ENCODE measurements at regions not wholly inside any gene's neighbourhood (a gene's known extent, or its start where the extent isn't known, plus 50 kb on each side); places are given as distances from the start of the nearest gene placed in this dataset.

GRCh38 chr4:138647433-138647832 lies 368.1 kb upstream of the NOCT start:
- DNase-seq (ENCODE audit: low spot score): no peak

DNA sequence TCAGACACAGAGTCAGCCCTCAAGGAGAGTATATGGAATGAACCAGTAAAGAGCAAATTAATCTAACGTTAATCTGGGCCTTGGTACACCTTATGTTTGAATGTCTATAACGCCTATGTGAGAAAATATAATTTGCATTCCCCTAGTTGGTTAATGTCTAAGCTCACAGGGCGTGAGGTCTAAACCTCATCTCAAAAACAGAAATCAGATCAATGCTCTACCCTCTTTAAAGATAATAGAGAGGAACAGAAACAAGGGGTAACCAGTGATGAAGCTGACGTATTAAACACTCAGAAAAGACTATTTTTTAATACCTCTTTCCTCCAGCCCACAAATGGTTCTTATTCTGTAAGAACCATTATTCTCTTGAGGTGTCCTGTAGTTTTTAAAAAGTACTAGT lies 369.2 kb upstream of the NOCT start:
- H3K9me3 ChIP-seq (ENCODE audit: severe bottlenecking): no peaks in the 10 kb centered on the region
- H3K4me1 ChIP-seq (ENCODE audit: insufficient read depth, poor library complexity, severe bottlenecking): peaks cover 13% of the 10 kb centered on the region
- H3K27me3 ChIP-seq (ENCODE audit: insufficient read depth, poor library complexity, severe bottlenecking): no peaks in the 10 kb centered on the region
- H3K4me3 ChIP-seq (ENCODE audit: severe bottlenecking): no peak overlapping the region
- TF ChIP-seq, protein P1, sequence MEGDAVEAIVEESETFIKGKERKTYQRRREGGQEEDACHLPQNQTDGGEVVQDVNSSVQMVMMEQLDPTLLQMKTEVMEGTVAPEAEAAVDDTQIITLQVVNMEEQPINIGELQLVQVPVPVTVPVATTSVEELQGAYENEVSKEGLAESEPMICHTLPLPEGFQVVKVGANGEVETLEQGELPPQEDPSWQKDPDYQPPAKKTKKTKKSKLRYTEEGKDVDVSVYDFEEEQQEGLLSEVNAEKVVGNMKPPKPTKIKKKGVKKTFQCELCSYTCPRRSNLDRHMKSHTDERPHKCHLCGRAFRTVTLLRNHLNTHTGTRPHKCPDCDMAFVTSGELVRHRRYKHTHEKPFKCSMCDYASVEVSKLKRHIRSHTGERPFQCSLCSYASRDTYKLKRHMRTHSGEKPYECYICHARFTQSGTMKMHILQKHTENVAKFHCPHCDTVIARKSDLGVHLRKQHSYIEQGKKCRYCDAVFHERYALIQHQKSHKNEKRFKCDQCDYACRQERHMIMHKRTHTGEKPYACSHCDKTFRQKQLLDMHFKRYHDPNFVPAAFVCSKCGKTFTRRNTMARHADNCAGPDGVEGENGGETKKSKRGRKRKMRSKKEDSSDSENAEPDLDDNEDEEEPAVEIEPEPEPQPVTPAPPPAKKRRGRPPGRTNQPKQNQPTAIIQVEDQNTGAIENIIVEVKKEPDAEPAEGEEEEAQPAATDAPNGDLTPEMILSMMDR (IDR thresholded peaks at IDR 0.05; ENCODE audit: poor library complexity, severe bottlenecking): no peak
- no peak overlapping the region for H3K27ac ChIP-seq (ENCODE audit: poor library complexity, severe bottlenecking)
- ATAC-seq (ENCODE audit: low read depth): no peak
- DNase-seq (ENCODE audit: low spot score): no peak
- H3K36me3 ChIP-seq (ENCODE audit: low read depth): no peaks in the 10 kb centered on the region

More at GRCh38 chr4:138647433-138647832, 368.1 kb upstream of the NOCT start:
- Histone ChIP-seq H3K36me3 (ENCODE audit: low read depth) (no peaks in the 10 kb centered on the region), H3K9me3 (ENCODE audit: severe bottlenecking) (no peaks in the 10 kb centered on the region), H3K27ac (ENCODE audit: poor library complexity, severe bottlenecking) (no peak overlapping the region), H3K4me1 (ENCODE audit: insufficient read depth, poor library complexity, severe bottlenecking) (peaks cover 13% of the 10 kb centered on the region), H3K4me3 (ENCODE audit: severe bottlenecking) (no peak overlapping the region), H3K27me3 (ENCODE audit: insufficient read depth, poor library complexity, severe bottlenecking) (no peaks in the 10 kb centered on the region)
- TF ChIP-seq, protein P1 (IDR thresholded peaks at IDR 0.05; ENCODE audit: poor library complexity, severe bottlenecking): no peak
- no peak for ATAC-seq (ENCODE audit: low read depth)

- DNase-seq (ENCODE audit: low spot score): no peak
- Histone ChIP-seq H3K27ac (ENCODE audit: poor library complexity, severe bottlenecking) (no peak overlapping the region), H3K9me3 (ENCODE audit: severe bottlenecking) (no peaks in the 10 kb centered on the region), H3K27me3 (ENCODE audit: insufficient read depth, poor library complexity, severe bottlenecking) (no peaks in the 10 kb centered on the region), H3K36me3 (ENCODE audit: low read depth) (no peaks in the 10 kb centered on the region), H3K4me1 (ENCODE audit: insufficient read depth, poor library complexity, severe bottlenecking) (peaks cover 9% of the 10 kb centered on the region), H3K4me3 (ENCODE audit: severe bottlenecking) (no peak overlapping the region)
- no peak for ATAC-seq (ENCODE audit: low read depth)
- TF ChIP-seq, protein P1 (IDR thresholded peaks at IDR 0.05; ENCODE audit: poor library complexity, severe bottlenecking): no peak
Observed at GRCh38 chr4:138645289-138645688, 370.3 kb upstream of the NOCT start.

DNA sequence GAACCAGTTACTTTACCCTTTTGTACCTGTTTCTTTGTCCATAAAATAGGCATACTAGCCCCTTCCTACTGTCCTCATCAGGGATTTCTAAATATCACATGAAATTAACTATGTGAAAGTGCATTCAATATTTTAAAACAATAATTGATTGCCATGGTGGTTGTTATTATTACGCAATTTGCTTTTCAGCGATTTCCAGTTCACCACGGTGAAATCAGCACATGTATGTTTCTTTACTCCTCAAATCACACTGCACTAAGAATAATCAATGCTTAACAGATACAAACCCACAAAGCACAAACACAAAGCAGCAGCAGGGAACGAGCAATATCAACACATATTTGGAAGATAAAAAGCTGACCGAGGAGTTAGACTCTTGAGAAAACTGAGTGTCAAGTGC lies 371.3 kb upstream of the NOCT start:
- Histone ChIP-seq H3K36me3 (ENCODE audit: low read depth) (no peaks in the 10 kb centered on the region), H3K4me3 (ENCODE audit: severe bottlenecking) (no peak overlapping the region), H3K27ac (ENCODE audit: poor library complexity, severe bottlenecking) (no peak overlapping the region), H3K27me3 (ENCODE audit: insufficient read depth, poor library complexity, severe bottlenecking) (no peaks in the 10 kb centered on the region), H3K4me1 (ENCODE audit: insufficient read depth, poor library complexity, severe bottlenecking) (peaks cover 10% of the 10 kb centered on the region), H3K9me3 (ENCODE audit: severe bottlenecking) (no peaks in the 10 kb centered on the region)
- no peak for ATAC-seq (ENCODE audit: low read depth)
- DNase-seq (ENCODE audit: low spot score): no peak
- TF ChIP-seq, protein P1 (IDR thresholded peaks at IDR 0.05; ENCODE audit: poor library complexity, severe bottlenecking): no peak

DNA sequence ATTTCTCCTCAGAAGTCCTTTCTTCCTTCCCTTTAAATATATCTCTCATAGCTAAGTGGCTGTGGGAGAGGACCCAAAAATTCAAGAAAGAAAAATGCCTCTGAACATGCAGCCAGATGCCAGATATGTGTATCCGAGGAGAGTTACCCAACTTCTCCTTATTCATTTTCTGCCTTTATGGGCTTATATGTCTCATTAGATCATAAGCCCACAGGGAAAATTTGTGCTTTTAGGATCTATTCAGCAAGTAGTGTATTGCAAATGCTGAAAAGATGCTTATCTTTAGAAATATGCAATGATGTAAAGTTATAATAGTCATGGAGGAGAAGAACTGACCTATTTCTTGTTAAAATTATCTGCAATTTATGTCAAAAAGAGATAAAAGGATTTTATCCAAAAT lies 371.8 kb upstream of the NOCT start:
- Histone ChIP-seq H3K4me1 (ENCODE audit: insufficient read depth, poor library complexity, severe bottlenecking) (peaks cover 15% of the 10 kb centered on the region), H3K36me3 (ENCODE audit: low read depth) (no peaks in the 10 kb centered on the region), H3K9me3 (ENCODE audit: severe bottlenecking) (no peaks in the 10 kb centered on the region), H3K4me3 (ENCODE audit: severe bottlenecking) (no peak overlapping the region), H3K27me3 (ENCODE audit: insufficient read depth, poor library complexity, severe bottlenecking) (no peaks in the 10 kb centered on the region), H3K27ac (ENCODE audit: poor library complexity, severe bottlenecking) (no peak overlapping the region)
- TF ChIP-seq, protein P1 (IDR thresholded peaks at IDR 0.05; ENCODE audit: poor library complexity, severe bottlenecking): no peak
- ATAC-seq (ENCODE audit: low read depth) (peak; percentile 33; the same call in 1 of the 3 replicates), DNase-seq (ENCODE audit: low spot score) (no peak)
